ENCODE measurements at regions not wholly inside any gene's neighbourhood (a gene's known extent, or its start where the extent isn't known, plus 50 kb on each side); places are given as distances from the start of the nearest gene placed in this dataset.

DNA sequence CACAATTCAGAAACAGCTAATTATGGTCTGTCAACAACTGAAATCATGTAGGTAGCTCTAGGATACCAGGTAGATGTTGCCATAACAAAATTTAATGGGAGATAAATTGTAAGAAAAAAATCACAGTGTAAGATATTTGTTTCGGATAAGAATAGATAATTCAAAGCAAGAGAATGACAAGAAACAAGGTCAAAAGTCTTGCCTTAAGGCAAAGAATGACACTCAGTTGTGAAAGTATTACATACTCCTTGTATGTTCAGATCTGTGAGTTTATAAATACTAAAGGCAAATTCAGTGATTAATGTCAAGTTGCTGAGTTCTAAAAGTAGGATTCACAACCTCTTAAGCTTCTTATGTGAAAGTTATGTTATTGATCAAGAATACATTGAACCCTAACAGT is 772.2 kb upstream of the SGO1 start (continued):
- TF ChIP-seq, protein P1, sequence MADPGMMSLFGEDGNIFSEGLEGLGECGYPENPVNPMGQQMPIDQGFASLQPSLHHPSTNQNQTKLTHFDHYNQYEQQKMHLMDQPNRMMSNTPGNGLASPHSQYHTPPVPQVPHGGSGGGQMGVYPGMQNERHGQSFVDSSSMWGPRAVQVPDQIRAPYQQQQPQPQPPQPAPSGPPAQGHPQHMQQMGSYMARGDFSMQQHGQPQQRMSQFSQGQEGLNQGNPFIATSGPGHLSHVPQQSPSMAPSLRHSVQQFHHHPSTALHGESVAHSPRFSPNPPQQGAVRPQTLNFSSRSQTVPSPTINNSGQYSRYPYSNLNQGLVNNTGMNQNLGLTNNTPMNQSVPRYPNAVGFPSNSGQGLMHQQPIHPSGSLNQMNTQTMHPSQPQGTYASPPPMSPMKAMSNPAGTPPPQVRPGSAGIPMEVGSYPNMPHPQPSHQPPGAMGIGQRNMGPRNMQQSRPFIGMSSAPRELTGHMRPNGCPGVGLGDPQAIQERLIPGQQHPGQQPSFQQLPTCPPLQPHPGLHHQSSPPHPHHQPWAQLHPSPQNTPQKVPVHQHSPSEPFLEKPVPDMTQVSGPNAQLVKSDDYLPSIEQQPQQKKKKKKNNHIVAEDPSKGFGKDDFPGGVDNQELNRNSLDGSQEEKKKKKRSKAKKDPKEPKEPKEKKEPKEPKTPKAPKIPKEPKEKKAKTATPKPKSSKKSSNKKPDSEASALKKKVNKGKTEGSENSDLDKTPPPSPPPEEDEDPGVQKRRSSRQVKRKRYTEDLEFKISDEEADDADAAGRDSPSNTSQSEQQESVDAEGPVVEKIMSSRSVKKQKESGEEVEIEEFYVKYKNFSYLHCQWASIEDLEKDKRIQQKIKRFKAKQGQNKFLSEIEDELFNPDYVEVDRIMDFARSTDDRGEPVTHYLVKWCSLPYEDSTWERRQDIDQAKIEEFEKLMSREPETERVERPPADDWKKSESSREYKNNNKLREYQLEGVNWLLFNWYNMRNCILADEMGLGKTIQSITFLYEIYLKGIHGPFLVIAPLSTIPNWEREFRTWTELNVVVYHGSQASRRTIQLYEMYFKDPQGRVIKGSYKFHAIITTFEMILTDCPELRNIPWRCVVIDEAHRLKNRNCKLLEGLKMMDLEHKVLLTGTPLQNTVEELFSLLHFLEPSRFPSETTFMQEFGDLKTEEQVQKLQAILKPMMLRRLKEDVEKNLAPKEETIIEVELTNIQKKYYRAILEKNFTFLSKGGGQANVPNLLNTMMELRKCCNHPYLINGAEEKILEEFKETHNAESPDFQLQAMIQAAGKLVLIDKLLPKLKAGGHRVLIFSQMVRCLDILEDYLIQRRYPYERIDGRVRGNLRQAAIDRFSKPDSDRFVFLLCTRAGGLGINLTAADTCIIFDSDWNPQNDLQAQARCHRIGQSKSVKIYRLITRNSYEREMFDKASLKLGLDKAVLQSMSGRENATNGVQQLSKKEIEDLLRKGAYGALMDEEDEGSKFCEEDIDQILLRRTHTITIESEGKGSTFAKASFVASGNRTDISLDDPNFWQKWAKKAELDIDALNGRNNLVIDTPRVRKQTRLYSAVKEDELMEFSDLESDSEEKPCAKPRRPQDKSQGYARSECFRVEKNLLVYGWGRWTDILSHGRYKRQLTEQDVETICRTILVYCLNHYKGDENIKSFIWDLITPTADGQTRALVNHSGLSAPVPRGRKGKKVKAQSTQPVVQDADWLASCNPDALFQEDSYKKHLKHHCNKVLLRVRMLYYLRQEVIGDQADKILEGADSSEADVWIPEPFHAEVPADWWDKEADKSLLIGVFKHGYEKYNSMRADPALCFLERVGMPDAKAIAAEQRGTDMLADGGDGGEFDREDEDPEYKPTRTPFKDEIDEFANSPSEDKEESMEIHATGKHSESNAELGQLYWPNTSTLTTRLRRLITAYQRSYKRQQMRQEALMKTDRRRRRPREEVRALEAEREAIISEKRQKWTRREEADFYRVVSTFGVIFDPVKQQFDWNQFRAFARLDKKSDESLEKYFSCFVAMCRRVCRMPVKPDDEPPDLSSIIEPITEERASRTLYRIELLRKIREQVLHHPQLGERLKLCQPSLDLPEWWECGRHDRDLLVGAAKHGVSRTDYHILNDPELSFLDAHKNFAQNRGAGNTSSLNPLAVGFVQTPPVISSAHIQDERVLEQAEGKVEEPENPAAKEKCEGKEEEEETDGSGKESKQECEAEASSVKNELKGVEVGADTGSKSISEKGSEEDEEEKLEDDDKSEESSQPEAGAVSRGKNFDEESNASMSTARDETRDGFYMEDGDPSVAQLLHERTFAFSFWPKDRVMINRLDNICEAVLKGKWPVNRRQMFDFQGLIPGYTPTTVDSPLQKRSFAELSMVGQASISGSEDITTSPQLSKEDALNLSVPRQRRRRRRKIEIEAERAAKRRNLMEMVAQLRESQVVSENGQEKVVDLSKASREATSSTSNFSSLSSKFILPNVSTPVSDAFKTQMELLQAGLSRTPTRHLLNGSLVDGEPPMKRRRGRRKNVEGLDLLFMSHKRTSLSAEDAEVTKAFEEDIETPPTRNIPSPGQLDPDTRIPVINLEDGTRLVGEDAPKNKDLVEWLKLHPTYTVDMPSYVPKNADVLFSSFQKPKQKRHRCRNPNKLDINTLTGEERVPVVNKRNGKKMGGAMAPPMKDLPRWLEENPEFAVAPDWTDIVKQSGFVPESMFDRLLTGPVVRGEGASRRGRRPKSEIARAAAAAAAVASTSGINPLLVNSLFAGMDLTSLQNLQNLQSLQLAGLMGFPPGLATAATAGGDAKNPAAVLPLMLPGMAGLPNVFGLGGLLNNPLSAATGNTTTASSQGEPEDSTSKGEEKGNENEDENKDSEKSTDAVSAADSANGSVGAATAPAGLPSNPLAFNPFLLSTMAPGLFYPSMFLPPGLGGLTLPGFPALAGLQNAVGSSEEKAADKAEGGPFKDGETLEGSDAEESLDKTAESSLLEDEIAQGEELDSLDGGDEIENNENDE (IDR thresholded peaks at IDR 0.05; ENCODE audit: insufficient replicate concordance, low read length) = no peak
- TF ChIP-seq MAFK (IDR thresholded peaks at IDR 0.05; ENCODE audit: low read depth, low read length) (no peak), FOSL1 (IDR thresholded peaks at IDR 0.05; ENCODE audit: insufficient read depth, low read depth, low read length) (no peak), GTF2F1 (IDR thresholded peaks at IDR 0.05; ENCODE audit: borderline replicate concordance, low read depth, low read length) (no peak), GABPA (IDR thresholded peaks at IDR 0.05; ENCODE audit: borderline replicate concordance, insufficient read depth, low read length) (no peak)
- TF ChIP-seq, protein P2, sequence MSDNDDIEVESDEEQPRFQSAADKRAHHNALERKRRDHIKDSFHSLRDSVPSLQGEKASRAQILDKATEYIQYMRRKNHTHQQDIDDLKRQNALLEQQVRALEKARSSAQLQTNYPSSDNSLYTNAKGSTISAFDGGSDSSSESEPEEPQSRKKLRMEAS (IDR thresholded peaks at IDR 0.05) = no peak
